Nephron (organoid): ENCODE measurements at regions not wholly inside any gene's neighbourhood (a gene's known extent, or its start where the extent isn't known, plus 50 kb on each side); places are given as distances from the start of the nearest gene placed in this dataset.
A peak's percentile ranks its signal among the peaks of the same experiment; 100 is the strongest.

ENCODE experiments used
- H3K27ac Mint-ChIP-seq, 3 experiments: 2 replicates each; pipeline ENCODE4 v1.8.0; 2020; ENCODE audit warnings: mixed read lengths in 3 of 3, mild to moderate bottlenecking in 2 of 3, moderate library complexity in 1 of 3
- H3K27me3 Mint-ChIP-seq: 2 replicates; pipeline ENCODE4 v1.8.0; 2021; ENCODE audit warnings: low read depth, mild to moderate bottlenecking, moderate library complexity, mixed read lengths
- H3K36me3 Mint-ChIP-seq: 2 replicates; pipeline ENCODE4 v1.8.0; 2020; ENCODE audit warnings: low read depth, mixed read lengths
- H3K4me1 Mint-ChIP-seq: 2 replicates; pipeline ENCODE4 v1.8.0; 2020; ENCODE audit warnings: mixed read lengths
- H3K4me3 Mint-ChIP-seq, 3 experiments: 2 replicates each; pipeline ENCODE4 v1.8.0; 2020; ENCODE audit warnings: mild to moderate bottlenecking in 3 of 3, mixed read lengths in 3 of 3, moderate library complexity in 2 of 3
- H3K9me3 Mint-ChIP-seq: 2 replicates; pipeline ENCODE4 v1.8.0; 2020; ENCODE audit warnings: mixed read lengths
- CTCF ChIP-seq, 3 experiments: fragments of 200-600 bp; sonication (generic); IDR thresholded peaks; one replicate each; pipeline ENCODE4 v1.5.0; 2021; ENCODE audit warnings: antibody characterized with exemption in 3 of 3; ENCODE audit not compliant: unreplicated experiment in 3 of 3

- Mint-ChIP-seq H3K4me3 (no peak overlapping the region), H3K27ac (peak overlapping the region in 2 of 3 experiments; percentile 19 to 49), H3K4me1 (peaks cover 17% of the 10 kb centered on the region), H3K27me3 (no peaks in the 10 kb centered on the region), H3K36me3 (no peaks in the 10 kb centered on the region), H3K9me3 (no peaks in the 10 kb centered on the region)
- no peak for TF ChIP-seq CTCF (IDR thresholded peaks at IDR 0.05; ENCODE audit: unreplicated experiment in 3 of 3)
These were observed 745.9 kb upstream of the TENM4 start for GRCh38 chr11:80186692-80187091.

- Mint-ChIP-seq H3K4me1 (peaks cover 14% of the 10 kb centered on the region), H3K4me3 (no peak overlapping the region), H3K36me3 (no peaks in the 10 kb centered on the region), H3K27ac (no peak overlapping the region), H3K27me3 (no peaks in the 10 kb centered on the region), H3K9me3 (peaks cover 15% of the 10 kb centered on the region)
- TF ChIP-seq CTCF (IDR thresholded peaks at IDR 0.05; ENCODE audit: unreplicated experiment in 3 of 3): no peak
These were observed 742.1 kb upstream of the TENM4 start for GRCh38 chr11:80182901-80183300.

GRCh38 chr11:80173371-80174136 is 732.7 kb upstream of the TENM4 start:
- no peak for TF ChIP-seq CTCF (IDR thresholded peaks at IDR 0.05; ENCODE audit: unreplicated experiment in 3 of 3)
- H3K36me3 Mint-ChIP-seq: no peaks in the 10 kb centered on the region
- no peak overlapping the region for H3K27ac Mint-ChIP-seq
- peaks cover 3% of the 10 kb centered on the region for H3K27me3 Mint-ChIP-seq
- H3K4me3 Mint-ChIP-seq: no peak overlapping the region
- peaks cover 16% of the 10 kb centered on the region for H3K9me3 Mint-ChIP-seq
- no peaks in the 10 kb centered on the region for H3K4me1 Mint-ChIP-seq

GRCh38 chr11:80168796-80169195 is 728.0 kb upstream of the TENM4 start:
- H3K27ac Mint-ChIP-seq: no peak overlapping the region
- H3K27me3 Mint-ChIP-seq: peaks cover 3% of the 10 kb centered on the region
- no peak overlapping the region for H3K4me3 Mint-ChIP-seq
- TF ChIP-seq CTCF (IDR thresholded peaks at IDR 0.05; ENCODE audit: unreplicated experiment in 3 of 3): no peak
- H3K9me3 Mint-ChIP-seq: peaks cover 13% of the 10 kb centered on the region
- no peaks in the 10 kb centered on the region for H3K36me3 Mint-ChIP-seq
- H3K4me1 Mint-ChIP-seq: no peaks in the 10 kb centered on the region

- no peak for TF ChIP-seq CTCF (IDR thresholded peaks at IDR 0.05; ENCODE audit: unreplicated experiment in 3 of 3)
- Mint-ChIP-seq H3K27ac (no peak overlapping the region), H3K4me3 (no peak overlapping the region), H3K27me3 (peaks cover 3% of the 10 kb centered on the region), H3K9me3 (peaks cover 13% of the 10 kb centered on the region), H3K36me3 (no peaks in the 10 kb centered on the region), H3K4me1 (no peaks in the 10 kb centered on the region)
These were observed 726.9 kb upstream of the TENM4 start for GRCh38 chr11:80167766-80168165.

- no peaks in the 10 kb centered on the region for H3K36me3 Mint-ChIP-seq
- no peak overlapping the region for H3K27ac Mint-ChIP-seq
- H3K27me3 Mint-ChIP-seq: no peaks in the 10 kb centered on the region
- peaks cover 4% of the 10 kb centered on the region for H3K9me3 Mint-ChIP-seq
- no peak overlapping the region for H3K4me3 Mint-ChIP-seq
- no peak for TF ChIP-seq CTCF (IDR thresholded peaks at IDR 0.05; ENCODE audit: unreplicated experiment in 3 of 3)
- H3K4me1 Mint-ChIP-seq: no peaks in the 10 kb centered on the region
These were observed 724.9 kb upstream of the TENM4 start for GRCh38 chr11:80165744-80166143.
